Neural progenitor cell (in vitro differentiated cells): ENCODE measurements at regions not wholly inside any gene's neighbourhood (a gene's known extent, or its start where the extent isn't known, plus 50 kb on each side); places are given as distances from the start of the nearest gene placed in this dataset.

Experiments used
- DNase-seq: peaks from one replicate; pipeline ENCODE4 v3.0.0-alpha.2; 2016; ENCODE audit warnings: low spot score
- H2AFZ ChIP-seq: fragments of 200-600 bp; sonication (generic); replicated peaks from 2 replicates; pipeline ENCODE4 v1.6.1; 2016; ENCODE audit warnings: antibody characterized with exemption
- H3F3A ChIP-seq: fragments of 200-600 bp; sonication (generic); 2 replicates; pipeline ENCODE4 v1.6.1; 2016; ENCODE audit warnings: antibody characterized with exemption, low read depth
- H3K27ac ChIP-seq: fragments of 200-600 bp; sonication (generic); 2 replicates; pipeline ENCODE4 v1.5.1; 2016; ENCODE audit warnings: mild to moderate bottlenecking
- H3K27me3 ChIP-seq: fragments of 200-600 bp; sonication (generic); 2 replicates; pipeline ENCODE4 v1.6.1; 2016; ENCODE audit warnings: mild to moderate bottlenecking, moderate library complexity
- H3K36me3 ChIP-seq: fragments of 200-600 bp; sonication (generic); 2 replicates; pipeline ENCODE4 v1.5.1; 2016
- H3K4me1 ChIP-seq: fragments of 200-600 bp; sonication (generic); 2 replicates; pipeline ENCODE4 v1.6.1; 2016; ENCODE audit warnings: mixed run types
- H3K4me2 ChIP-seq: fragments of 200-600 bp; sonication (generic); 2 replicates; pipeline ENCODE4 v1.6.1; 2016
- H3K4me3 ChIP-seq: fragments of 200-600 bp; sonication (generic); 2 replicates; pipeline ENCODE4 v1.5.1; 2016
- H3K79me2 ChIP-seq: fragments of 200-600 bp; sonication (generic); 2 replicates; pipeline ENCODE4 v1.6.1; 2016; ENCODE audit warnings: low read depth
- H3K9ac ChIP-seq: fragments of 200-600 bp; sonication (generic); 2 replicates; pipeline ENCODE4 v1.6.1; 2016
- H3K9me3 ChIP-seq: fragments of 200-600 bp; sonication (generic); 2 replicates; pipeline ENCODE4 v1.5.1; 2016; ENCODE audit warnings: low read depth
- H4K20me1 ChIP-seq: fragments of 200-600 bp; sonication (generic); 2 replicates; pipeline ENCODE4 v1.6.1; 2016; ENCODE audit warnings: low read depth
- H3K27ac Mint-ChIP-seq: 3 replicates; pipeline ENCODE4 v1.8.0; 2021; ENCODE audit warnings: mixed read lengths
- H3K27me3 Mint-ChIP-seq: 2 replicates; pipeline ENCODE4 v1.8.0; 2022; ENCODE audit warnings: low read depth, mild to moderate bottlenecking, inconsistent platforms, moderate library complexity, mixed read lengths; ENCODE audit not compliant: insufficient read depth
- H3K36me3 Mint-ChIP-seq: 3 replicates; pipeline ENCODE4 v1.8.0; 2021; ENCODE audit warnings: mixed read lengths
- H3K4me1 Mint-ChIP-seq: 3 replicates; pipeline ENCODE4 v1.8.0; 2021; ENCODE audit warnings: mixed read lengths
- H3K4me3 Mint-ChIP-seq: 3 replicates; pipeline ENCODE4 v1.8.0; 2021; ENCODE audit warnings: mild to moderate bottlenecking, moderate library complexity, mixed read lengths
- H3K9me3 Mint-ChIP-seq: 3 replicates; pipeline ENCODE4 v1.8.0; 2020; ENCODE audit warnings: mixed read lengths
- EZH2 ChIP-seq: fragments of 200-600 bp; sonication (generic); IDR thresholded peaks from 2 replicates; pipeline ENCODE4 v1.6.1; 2017; ENCODE audit warnings: antibody characterized with exemption, mild to moderate bottlenecking, moderate library complexity
- EZH2phosphoT487 ChIP-seq: fragments of 200-600 bp; sonication (generic); IDR thresholded peaks from 2 replicates; pipeline ENCODE4 v1.6.1; 2017; ENCODE audit warnings: antibody characterized with exemption
- TF ChIP-seq, protein P1 (sequence below): fragments of 200-600 bp; sonication (generic); IDR thresholded peaks from 2 replicates; pipeline ENCODE4 v1.5.1; 2017; ENCODE audit warnings: antibody characterized with exemption, mild to moderate bottlenecking

DNA sequence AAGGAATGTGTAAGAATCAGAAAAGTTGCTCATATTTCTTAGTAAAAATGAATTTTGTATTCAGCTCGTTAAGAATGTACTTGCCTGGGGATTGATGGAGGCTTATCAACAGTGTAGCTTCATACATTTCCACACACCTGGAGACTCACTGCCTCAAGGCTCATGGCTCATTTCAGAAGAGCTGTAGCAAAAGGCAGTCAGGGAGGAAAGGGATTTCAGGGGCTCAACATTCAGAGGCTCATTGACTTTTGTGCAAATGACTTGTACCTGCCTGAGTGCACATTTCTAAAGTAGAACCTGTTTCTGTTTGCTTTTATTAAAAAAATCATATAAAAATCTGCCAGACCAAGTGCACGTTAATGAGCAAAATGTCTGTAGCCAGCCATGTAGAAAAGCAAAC is 304.4 kb downstream of the KCNS3 start:
- H3K27ac ChIP-seq, result no peak overlapping the region
- Mint-ChIP-seq H3K4me1 (peaks cover 25% of the 10 kb centered on the region), H3K4me3 (no peak overlapping the region), H3K9me3 (no peaks in the 10 kb centered on the region), H3K27me3 (peaks cover 2% of the 10 kb centered on the region), H3K27ac (no peak overlapping the region), H3K36me3 (no peaks in the 10 kb centered on the region)
- H4K20me1 ChIP-seq, result no peaks in the 10 kb centered on the region
- no peak overlapping the region for H3K9ac ChIP-seq
- H2AFZ ChIP-seq, result no peak overlapping the region
- H3K4me1 ChIP-seq, result peaks cover 4% of the 10 kb centered on the region
- TF ChIP-seq EZH2 (no peak), EZH2phosphoT487 (no peak)
- TF ChIP-seq, protein P1, sequence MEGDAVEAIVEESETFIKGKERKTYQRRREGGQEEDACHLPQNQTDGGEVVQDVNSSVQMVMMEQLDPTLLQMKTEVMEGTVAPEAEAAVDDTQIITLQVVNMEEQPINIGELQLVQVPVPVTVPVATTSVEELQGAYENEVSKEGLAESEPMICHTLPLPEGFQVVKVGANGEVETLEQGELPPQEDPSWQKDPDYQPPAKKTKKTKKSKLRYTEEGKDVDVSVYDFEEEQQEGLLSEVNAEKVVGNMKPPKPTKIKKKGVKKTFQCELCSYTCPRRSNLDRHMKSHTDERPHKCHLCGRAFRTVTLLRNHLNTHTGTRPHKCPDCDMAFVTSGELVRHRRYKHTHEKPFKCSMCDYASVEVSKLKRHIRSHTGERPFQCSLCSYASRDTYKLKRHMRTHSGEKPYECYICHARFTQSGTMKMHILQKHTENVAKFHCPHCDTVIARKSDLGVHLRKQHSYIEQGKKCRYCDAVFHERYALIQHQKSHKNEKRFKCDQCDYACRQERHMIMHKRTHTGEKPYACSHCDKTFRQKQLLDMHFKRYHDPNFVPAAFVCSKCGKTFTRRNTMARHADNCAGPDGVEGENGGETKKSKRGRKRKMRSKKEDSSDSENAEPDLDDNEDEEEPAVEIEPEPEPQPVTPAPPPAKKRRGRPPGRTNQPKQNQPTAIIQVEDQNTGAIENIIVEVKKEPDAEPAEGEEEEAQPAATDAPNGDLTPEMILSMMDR, result no peak
- no peaks in the 10 kb centered on the region for H3F3A ChIP-seq
- no peaks in the 10 kb centered on the region for H3K36me3 ChIP-seq
- no peaks in the 10 kb centered on the region for H3K9me3 ChIP-seq
- no peaks in the 10 kb centered on the region for H3K79me2 ChIP-seq
- no peak overlapping the region for H3K4me3 ChIP-seq
- no peak overlapping the region for H3K4me2 ChIP-seq
- DNase-seq, result no peak
- no peaks in the 10 kb centered on the region for H3K27me3 ChIP-seq

DNA sequence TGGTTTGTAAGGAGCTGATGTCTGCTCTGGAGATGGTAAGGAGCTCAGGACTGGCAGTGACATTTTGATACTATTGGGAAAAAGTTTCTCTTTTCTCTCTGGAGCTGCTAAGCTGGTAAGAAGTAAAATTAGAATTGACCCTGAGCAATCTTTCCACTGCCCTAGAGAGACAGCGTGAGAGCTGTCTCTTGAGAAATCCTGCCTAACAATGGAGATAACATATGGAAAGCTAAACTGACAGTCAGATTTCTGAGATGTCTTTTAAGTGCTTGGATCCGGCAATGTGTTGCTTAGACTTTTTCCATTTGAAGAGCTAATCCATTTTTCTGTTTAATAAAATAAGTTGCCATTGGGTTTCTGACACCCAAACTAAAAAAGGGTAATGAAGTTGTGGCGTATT is 302.4 kb downstream of the KCNS3 start:
- no peaks in the 10 kb centered on the region for H3K9me3 Mint-ChIP-seq

DNA sequence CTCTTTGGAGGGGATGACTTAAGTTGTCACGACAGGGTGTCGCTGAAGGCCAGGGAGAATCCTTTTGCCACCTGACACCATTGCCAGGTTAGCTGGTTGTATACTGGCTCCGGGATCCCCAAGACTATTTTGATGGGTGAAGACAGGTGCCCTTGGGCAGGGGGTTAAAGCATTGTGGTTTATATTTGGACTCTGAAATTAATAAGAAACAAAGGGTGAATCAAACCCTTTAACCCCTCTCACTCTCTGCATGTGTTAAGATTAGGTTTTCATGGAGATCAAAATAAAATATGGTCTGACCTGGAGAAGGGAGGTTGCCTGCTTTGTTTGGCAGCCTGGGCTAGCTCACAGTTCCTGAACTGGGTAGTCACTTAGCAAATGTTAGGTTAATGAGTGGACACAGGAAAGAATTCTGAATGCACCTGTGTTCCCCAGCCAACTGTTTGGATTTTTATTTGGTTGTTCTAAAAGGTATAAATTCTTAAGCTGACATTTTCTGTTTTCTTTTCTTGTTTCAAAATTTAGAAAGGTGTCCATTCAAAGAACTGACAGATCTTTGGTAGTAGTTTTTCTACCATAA is 301.7 kb downstream of the KCNS3 start:
- no peak for DNase-seq
- no peak overlapping the region for H3K4me2 ChIP-seq
- H3K79me2 ChIP-seq, result no peaks in the 10 kb centered on the region
- H4K20me1 ChIP-seq, result no peaks in the 10 kb centered on the region
- no peak overlapping the region for H3K27ac ChIP-seq
- no peak overlapping the region for H3K27ac Mint-ChIP-seq
- peaks cover 2% of the 10 kb centered on the region for H3K27me3 Mint-ChIP-seq
- H3K4me3 ChIP-seq, result no peak overlapping the region
- H2AFZ ChIP-seq, result no peak overlapping the region
- no peaks in the 10 kb centered on the region for H3K36me3 Mint-ChIP-seq
- H3K4me1 Mint-ChIP-seq, result peaks cover 25% of the 10 kb centered on the region
- H3K4me1 ChIP-seq, result peaks cover 4% of the 10 kb centered on the region
- TF ChIP-seq EZH2 (no peak), EZH2phosphoT487 (no peak)
- TF ChIP-seq, protein P1, result no peak
- no peaks in the 10 kb centered on the region for H3K9me3 Mint-ChIP-seq
- H3K4me3 Mint-ChIP-seq, result no peak overlapping the region
- H3K27me3 ChIP-seq, result no peaks in the 10 kb centered on the region
- H3F3A ChIP-seq, result no peaks in the 10 kb centered on the region
- no peak overlapping the region for H3K9ac ChIP-seq
- H3K36me3 ChIP-seq, result no peaks in the 10 kb centered on the region
- H3K9me3 ChIP-seq, result no peaks in the 10 kb centered on the region

More for the DNA sequence above, 302.4 kb downstream of the KCNS3 start:
- DNase-seq, result no peak
- Mint-ChIP-seq H3K4me3 (no peak overlapping the region), H3K4me1 (peaks cover 25% of the 10 kb centered on the region), H3K27me3 (peaks cover 2% of the 10 kb centered on the region), H3K36me3 (no peaks in the 10 kb centered on the region), H3K27ac (no peak overlapping the region)
- no peaks in the 10 kb centered on the region for H4K20me1 ChIP-seq
- H3K4me2 ChIP-seq, result no peak overlapping the region
- H3K4me3 ChIP-seq, result no peak overlapping the region
- H3K9ac ChIP-seq, result no peak overlapping the region
- no peaks in the 10 kb centered on the region for H3K9me3 ChIP-seq
- no peaks in the 10 kb centered on the region for H3F3A ChIP-seq
- no peaks in the 10 kb centered on the region for H3K27me3 ChIP-seq
- H3K79me2 ChIP-seq, result no peaks in the 10 kb centered on the region
- H3K36me3 ChIP-seq, result no peaks in the 10 kb centered on the region
- TF ChIP-seq EZH2 (no peak), EZH2phosphoT487 (no peak)
- TF ChIP-seq, protein P1, result no peak
- no peak overlapping the region for H2AFZ ChIP-seq
- H3K4me1 ChIP-seq, result peaks cover 4% of the 10 kb centered on the region
- no peak overlapping the region for H3K27ac ChIP-seq
